Heart left ventricle (tissue), 13 donors: ENCODE measurements at regions not wholly inside any gene's neighbourhood (a gene's known extent, or its start where the extent isn't known, plus 50 kb on each side); places are given as distances from the start of the nearest gene placed in this dataset.
"Not testable (repeated sequence)": the region's sequence is repeated elsewhere in the genome, so short reads cannot be mapped to it uniquely, and the experiment has no call there.

Experiments used
- CTCF ChIP-seq, 12 donors: fragments of 200-600 bp; sonication (generic) in 4 of 12; IDR thresholded peaks; one replicate each; pipeline versions ENCODE4 v1.5.0 to v1.8.0; 2018 to 2022; ENCODE audit warnings: antibody characterized with exemption in 12 of 12, mild to moderate bottlenecking in 5 of 12
- POLR2A ChIP-seq, 2 donors: fragments of 450-650 bp; IDR thresholded peaks; one replicate each; pipeline ENCODE4 v1.6.1; 2017; ENCODE audit warnings: antibody characterized with exemption in 2 of 2, mild to moderate bottlenecking in 2 of 2, moderate library complexity in 2 of 2
- donor health status: ischemic (EF 13 %, LVEDD 7.1; RV severe dilation, severe dysfunction).
- donor health status: DM: no; HTN: yes; CAD: no.
- donor health status: DM: no; HTN: no; CAD: no.
- donor health status: ischemic (EF 25% LVEDD 6.9; RV normal size, moderate dysfunction).
- donor health status: ischemic (EF 25% LVEDD 5.7; RV mildly dilated, moderate dysfunction).
- donor health status: ischemic (EF 35%, LVEDD 5.7; RV mildly dilated, moderate dysfunction).
- donor health status: nonischemic (EF 11% LVEDD 7.7; RV severe dilation, severe dysfunction).
- donor health status: DM: yes; HTN: yes; CAD: no.
- donor health status: PGD.
- donor health status: ischemic (EF 29% LVEDD 5.4; RV normal size, mild dysfunction).
- donor health status: nonischemic (EF 23%, LVEDD 6.1; RV moderate dilation, normal function).

- not testable (repeated sequence) for TF ChIP-seq CTCF, POLR2A (IDR thresholded peaks at IDR 0.05)
Measured at GRCh38 chr1:203998571-203998970, 74.3 kb upstream of the SOX13 start.
